K562 (cell line): ENCODE measurements at regions not wholly inside any gene's neighbourhood (a gene's known extent, or its start where the extent isn't known, plus 50 kb on each side); places are given as distances from the start of the nearest gene placed in this dataset.

Experiments used
- ATAC-seq: fragments of 200-7000 bp; cut with Tn5 transposase; 3 replicates; pipeline ENCODE4 v1.9.1; 2020; ENCODE audit warnings: moderate library complexity
- BruUV-seq: library from RNA; stranded (reverse); fragments of 400-500 nt; replicated peaks from 2 replicates; lab custom pipeline; 2021; lab: Mats Ljungman, UMichigan
- CTCF ChIA-PET: fragments of 300-600 bp; formaldehyde crosslinking; extraction: SDS; loops from one replicate; lab custom pipeline; 2021; ENCODE audit warnings: low intra/inter-chr PET ratio; lab: Yijun Ruan, JAX
- POLR2A ChIA-PET: fragments of 300-600, 350-650 bp; sonication (Branson Sonifier 250); formaldehyde crosslinking; extraction: SDS; loops from one replicate; lab custom pipeline; 2021; ENCODE audit warnings: antibody characterized with exemption, inconsistent platforms; lab: Yijun Ruan, JAX
- DNase-seq, 4 experiments: peaks; one replicate each; pipeline versions ENCODE4 v3.0.0 to v3.0.0-alpha.2; 2011 to 2018; ENCODE audit warnings: low spot score in 3 of 4, mixed read lengths in 3 of 4; ENCODE audit errors: extremely low read depth in 1 of 4
- FAIRE-seq: peaks from 2 replicates; lab custom pipeline; 2011; peaks lifted over from hg19 to GRCh38; lab: Jason Lieb, UNC
- H2AFZ ChIP-seq: 2 replicates; pipeline ENCODE4 v1.6.0; 2011; ENCODE audit warnings: low read depth, low read length, control low read depth, inconsistent platforms
- H3K27ac ChIP-seq: fragments of 200-600 bp; 3 replicates; pipeline ENCODE4 v1.8.0; 2011; ENCODE audit warnings: low read depth, mild to moderate bottlenecking, control low read depth, inconsistent platforms, low read length, moderate library complexity, mixed read lengths; ENCODE audit errors: extremely low read depth
- H3K27me3 ChIP-seq, 2 experiments: fragments of 300-600 bp in 1 of 2; 2 replicates in 1 of 2; 3 replicates in 1 of 2; pipeline versions ENCODE4 v1.6.0 to v1.8.0; 2011; ENCODE audit warnings: inconsistent platforms in 2 of 2, low read length in 2 of 2, mild to moderate bottlenecking in 1 of 2, mixed read lengths in 1 of 2, moderate library complexity in 1 of 2; ENCODE audit not compliant: control insufficient read depth in 2 of 2, insufficient read depth in 2 of 2
- H3K36me3 ChIP-seq: fragments of 300-600 bp; 3 replicates; pipeline ENCODE4 v1.8.0; 2011; ENCODE audit warnings: mild to moderate bottlenecking, low read length, inconsistent platforms; ENCODE audit not compliant: control insufficient read depth, insufficient read depth
- H3K4me1 ChIP-seq, 2 experiments: fragments of 200-600 bp in 1 of 2; replicated peaks in 1 of 2; 2 replicates in 1 of 2; 3 replicates in 1 of 2; pipeline versions ENCODE4 v1.5.1 to v1.8.0; 2011; ENCODE audit warnings: inconsistent platforms in 2 of 2, low read length in 2 of 2, mild to moderate bottlenecking in 1 of 2, mixed read lengths in 1 of 2, moderate library complexity in 1 of 2; ENCODE audit not compliant: control insufficient read depth in 2 of 2, insufficient read depth in 2 of 2
- H3K4me2 ChIP-seq: 2 replicates; pipeline ENCODE4 v1.6.1; 2011; ENCODE audit warnings: low read length, control low read depth, inconsistent platforms, mixed read lengths; ENCODE audit not compliant: insufficient read depth
- H3K4me3 ChIP-seq: fragments of 200-600 bp; sonication (generic), shearing (Covaris generic); 2 replicates; pipeline ENCODE4 v1.5.1; 2016; ENCODE audit warnings: control low read depth, inconsistent platforms
- H3K79me2 ChIP-seq: fragments of 200-600 bp; 3 replicates; pipeline ENCODE4 v1.8.0; 2011; ENCODE audit warnings: low read length, inconsistent platforms; ENCODE audit not compliant: control insufficient read depth, insufficient read depth
- H3K9ac ChIP-seq, 2 experiments: 2 replicates each; pipeline versions ENCODE4 v1.6.0 to v1.6.1; 2011; ENCODE audit warnings: low read depth in 2 of 2, low read length in 2 of 2, control low read depth in 1 of 2, inconsistent platforms in 1 of 2, mild to moderate bottlenecking in 1 of 2, mixed read lengths in 1 of 2; ENCODE audit not compliant: insufficient read depth in 1 of 2
- H3K9me1 ChIP-seq: one replicate; pipeline ENCODE4 v1.6.0; 2011; ENCODE audit warnings: inconsistent platforms, mild to moderate bottlenecking, low read length, moderate library complexity; ENCODE audit not compliant: control insufficient read depth, insufficient read depth
- H3K9me3 ChIP-seq: replicated peaks from 2 replicates; pipeline ENCODE4 v1.5.1; 2011; ENCODE audit warnings: low read depth, low read length, inconsistent platforms; ENCODE audit not compliant: control insufficient read depth, insufficient read depth
- H4K20me1 ChIP-seq: replicated peaks from 2 replicates; pipeline ENCODE4 v1.6.1; 2011; ENCODE audit warnings: low read length, inconsistent platforms, mixed read lengths; ENCODE audit not compliant: control insufficient read depth, insufficient read depth
- CEBPG ChIP-seq, 3 experiments: fragments of 200-800 bp in 1 of 3; sonication (Bioruptor generic) in 1 of 3; sonication (generic) in 1 of 3; formaldehyde crosslinking in 1 of 3; IDR thresholded peaks in 2 of 3; conservative IDR thresholded peaks in 1 of 3; 2 replicates each; pipeline versions ENCODE4 v1.6.1 to v1.8.0; 2016 to 2022; ENCODE audit warnings: missing compliant biosample characterization in 2 of 3, missing genetic modification characterization in 2 of 3, mild to moderate bottlenecking in 1 of 3, missing genetic modification reagents in 1 of 3
- CREB5 ChIP-seq: fragments of 250-450 bp; sonication (Bioruptor Pico); IDR thresholded peaks from 2 replicates; pipeline ENCODE4 v1.5.0; 2020; ENCODE audit warnings: mild to moderate bottlenecking
- E2F3 ChIP-seq: fragments of 250-450 bp; sonication (Bioruptor Pico); IDR thresholded peaks from 2 replicates; pipeline ENCODE4 v1.4.0; 2020; ENCODE audit warnings: mild to moderate bottlenecking
- FOSL1 ChIP-seq: fragments of 200-800 bp; sonication (Bioruptor generic); conservative IDR thresholded peaks from 2 replicates; pipeline ENCODE4 v1.6.1; 2016; ENCODE audit warnings: missing genetic modification characterization, missing compliant biosample characterization
- HDAC3 ChIP-seq: fragments of 450-650 bp; IDR thresholded peaks from 2 replicates; pipeline ENCODE4 v1.6.1; 2018; ENCODE audit warnings: borderline replicate concordance, mild to moderate bottlenecking, moderate library complexity; ENCODE audit not compliant: partially characterized antibody
- JUN ChIP-seq, 2 experiments: sonication (generic) in 1 of 2; formaldehyde crosslinking in 1 of 2; IDR thresholded peaks; 2 replicates each; pipeline versions ENCODE4 v1.6.1 to v1.8.0; 2012 to 2022; ENCODE audit warnings: borderline replicate concordance in 2 of 2, mild to moderate bottlenecking in 2 of 2, improper control_type of control experiment in 1 of 2, low read depth in 1 of 2, low read length in 1 of 2, missing genetic modification reagents in 1 of 2
- MCM3 ChIP-seq: fragments of 450-650 bp; IDR thresholded peaks from 2 replicates; pipeline ENCODE4 v1.6.1; 2016
- SMARCA4 ChIP-seq: fragments of 450-650 bp; IDR thresholded peaks from 2 replicates; pipeline ENCODE4 v1.6.1; 2016
- STAG1 ChIP-seq: sonication (generic); formaldehyde crosslinking; IDR thresholded peaks from 2 replicates; pipeline ENCODE4 v1.5.0; 2020; ENCODE audit warnings: missing genetic modification reagents, borderline replicate concordance
- ZBTB7A ChIP-seq: IDR thresholded peaks from 2 replicates; pipeline ENCODE4 v1.6.1; 2011; ENCODE audit warnings: low read depth, mild to moderate bottlenecking, low read length, moderate library complexity, borderline replicate concordance; ENCODE audit not compliant: control insufficient read depth
- WGBS: fragments of 100-300 bp; shearing (Covaris generic); methylation state at CpG from one replicate; pipeline ENCODE4 v1.1.6; 2016; ENCODE audit warnings: low coverage, mixed read lengths; ENCODE audit not compliant: insufficient coverage; ENCODE audit errors: missing lambda C conversion rate; 5-methylcytosine and 5-hydroxymethylcytosine counted together
- in situ Hi-C: fragments of 300-500 bp; cut with MboI; formaldehyde crosslinking; loops from 4 replicates; pipeline ENCODE4 v1.15.0; 2018; ENCODE audit warnings: inconsistent platforms, mixed read lengths
- intact Hi-C: fragments of 100-400 bp; cut with micrococcal nuclease; formaldehyde crosslinking; loops from 2 replicates; pipeline ENCODE4 v1.14.2; 2022
- TF ChIP-seq, protein P1 (sequence below): fragments of 450-650 bp; IDR thresholded peaks from 2 replicates; pipeline ENCODE4 v1.6.1; 2016
- TF ChIP-seq, protein P2 (sequence below), 2 experiments: fragments of 450-650 bp in 1 of 2; sonication (generic) in 1 of 2; formaldehyde crosslinking in 1 of 2; IDR thresholded peaks in 1 of 2; conservative IDR thresholded peaks in 1 of 2; 2 replicates each; pipeline versions ENCODE4 v1.6.1 to v1.8.1; 2016 to 2023; ENCODE audit warnings: mild to moderate bottlenecking in 2 of 2, moderate library complexity in 2 of 2, inconsistent platforms in 1 of 2, missing genetic modification reagents in 1 of 2

DNA sequence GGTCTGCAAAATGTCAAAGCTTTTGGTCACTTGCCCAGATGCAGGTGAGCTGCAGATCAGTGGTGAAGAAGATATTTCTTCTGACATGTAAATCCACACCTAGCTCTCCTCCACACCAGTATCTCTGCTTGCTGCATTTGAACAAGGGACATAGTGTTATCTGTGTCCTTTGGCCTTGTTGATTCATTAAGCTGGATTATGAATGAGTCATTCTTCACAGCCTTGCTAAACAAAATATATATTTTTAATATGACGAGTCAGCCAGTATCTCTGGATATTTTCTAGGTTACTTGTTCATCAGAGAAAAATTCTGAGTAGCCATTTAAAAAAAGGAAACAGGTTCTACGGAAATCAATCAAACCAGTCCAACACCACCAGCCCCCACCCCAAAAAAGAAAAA lies 190.6 kb upstream of the ADAMTS9 start:
- Histone ChIP-seq H3K9me1 (no peaks in the 10 kb centered on the region), H3K9me3 (no peaks in the 10 kb centered on the region), H3K4me1 (no peaks in the 10 kb centered on the region), H3K36me3 (no peaks in the 10 kb centered on the region), H3K4me3 (no peak overlapping the region), H3K27ac (no peak overlapping the region), H3K27me3 (no peaks in the 10 kb centered on the region), H4K20me1 (no peaks in the 10 kb centered on the region), H3K79me2 (no peaks in the 10 kb centered on the region), H3K9ac (no peak overlapping the region), H3K4me2 (no peak overlapping the region), H2AFZ (no peak overlapping the region)
- no peak for FAIRE-seq
- WGBS: 36% methylated on average over 2 of the region's 2 CpGs
- in situ Hi-C loops (no loop called here), intact Hi-C loops (no loop called here)
- no peak for DNase-seq
- TF ChIP-seq CREB5 (no peak), FOSL1 (tag) (0 out of 2 replicates have a peak, but pooled peaks have one; percentile 25), CEBPG (CRISPR knock-in tag; IDR thresholded peaks at IDR 0.05) (no peak), CEBPG (tag; conservative IDR thresholded peaks at IDR 0.05 in 1 of 2, IDR thresholded peaks at IDR 0.05 in 1 of 2) (no peak)
- CTCF ChIA-PET: no interaction called here
- POLR2A ChIA-PET: no interaction called here
- BruUV-seq: no TSS peak
- no peak for ATAC-seq

GRCh38 chr3:64873400-64873799 lies 185.6 kb upstream of the ADAMTS9 start:
- H3K79me2 ChIP-seq: no peaks in the 10 kb centered on the region
- no peaks in the 10 kb centered on the region for H3K36me3 ChIP-seq
- H3K27me3 ChIP-seq: no peaks in the 10 kb centered on the region
- in situ Hi-C loops (no loop called here), intact Hi-C loops (no loop called here)
- no peaks in the 10 kb centered on the region for H3K4me1 ChIP-seq
- H4K20me1 ChIP-seq: no peaks in the 10 kb centered on the region
- no peak overlapping the region for H2AFZ ChIP-seq
- CTCF ChIA-PET: no interaction called here
- no peak for ATAC-seq
- no TSS peak for BruUV-seq
- no peak for FAIRE-seq
- no peak overlapping the region for H3K4me3 ChIP-seq
- peak in 1 of 4 experiments; percentile 3 for DNase-seq
- H3K9me1 ChIP-seq: no peaks in the 10 kb centered on the region
- POLR2A ChIA-PET: no interaction called here
- H3K9me3 ChIP-seq: no peaks in the 10 kb centered on the region
- 0% methylated on average over 1 of the region's 1 CpG for WGBS
- no peak overlapping the region for H3K27ac ChIP-seq
- H3K4me2 ChIP-seq: no peak overlapping the region
- H3K9ac ChIP-seq: no peak overlapping the region
- TF ChIP-seq SMARCA4: no peak
- TF ChIP-seq JUN (IDR thresholded peaks at IDR 0.05; ENCODE audit: borderline replicate concordance, low read depth, low read length): peak; percentile 38; the same call in 1 of the 2 replicates
- no peak for TF ChIP-seq JUN (CRISPR knock-in tag; IDR thresholded peaks at IDR 0.05; ENCODE audit: borderline replicate concordance)
- TF ChIP-seq, protein P1, sequence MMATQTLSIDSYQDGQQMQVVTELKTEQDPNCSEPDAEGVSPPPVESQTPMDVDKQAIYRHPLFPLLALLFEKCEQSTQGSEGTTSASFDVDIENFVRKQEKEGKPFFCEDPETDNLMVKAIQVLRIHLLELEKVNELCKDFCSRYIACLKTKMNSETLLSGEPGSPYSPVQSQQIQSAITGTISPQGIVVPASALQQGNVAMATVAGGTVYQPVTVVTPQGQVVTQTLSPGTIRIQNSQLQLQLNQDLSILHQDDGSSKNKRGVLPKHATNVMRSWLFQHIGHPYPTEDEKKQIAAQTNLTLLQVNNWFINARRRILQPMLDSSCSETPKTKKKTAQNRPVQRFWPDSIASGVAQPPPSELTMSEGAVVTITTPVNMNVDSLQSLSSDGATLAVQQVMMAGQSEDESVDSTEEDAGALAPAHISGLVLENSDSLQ: peak; percentile 70
- TF ChIP-seq E2F3 (CRISPR knock-in tag): no peak
- no peak for TF ChIP-seq HDAC3
- no peak for TF ChIP-seq MCM3
- TF ChIP-seq, protein P2, sequence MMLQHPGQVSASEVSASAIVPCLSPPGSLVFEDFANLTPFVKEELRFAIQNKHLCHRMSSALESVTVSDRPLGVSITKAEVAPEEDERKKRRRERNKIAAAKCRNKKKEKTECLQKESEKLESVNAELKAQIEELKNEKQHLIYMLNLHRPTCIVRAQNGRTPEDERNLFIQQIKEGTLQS (IDR thresholded peaks at IDR 0.05): peak; percentile 39; the same call in 1 of the 2 replicates
- TF ChIP-seq, protein P2 (CRISPR knock-in tag; conservative IDR thresholded peaks at IDR 0.05): no peak
- no peak for TF ChIP-seq ZBTB7A
- TF ChIP-seq STAG1 (CRISPR knock-in tag): no peak
